Right kidney (tissue), 1 donor: ENCODE measurements at regions not wholly inside any gene's neighbourhood (a gene's known extent, or its start where the extent isn't known, plus 50 kb on each side); places are given as distances from the start of the nearest gene placed in this dataset.
"Not testable (repeated sequence)": the region's sequence is repeated elsewhere in the genome, so short reads cannot be mapped to it uniquely, and the experiment has no call there.

Experiments used
- DNase-seq: peaks from one replicate; pipeline ENCODE4 v3.0.0-alpha.2; 2016

GRCh38 chr20:7803411-7804151 is 136.7 kb downstream of the HAO1 start:
- not testable (repeated sequence) for DNase-seq

DNA sequence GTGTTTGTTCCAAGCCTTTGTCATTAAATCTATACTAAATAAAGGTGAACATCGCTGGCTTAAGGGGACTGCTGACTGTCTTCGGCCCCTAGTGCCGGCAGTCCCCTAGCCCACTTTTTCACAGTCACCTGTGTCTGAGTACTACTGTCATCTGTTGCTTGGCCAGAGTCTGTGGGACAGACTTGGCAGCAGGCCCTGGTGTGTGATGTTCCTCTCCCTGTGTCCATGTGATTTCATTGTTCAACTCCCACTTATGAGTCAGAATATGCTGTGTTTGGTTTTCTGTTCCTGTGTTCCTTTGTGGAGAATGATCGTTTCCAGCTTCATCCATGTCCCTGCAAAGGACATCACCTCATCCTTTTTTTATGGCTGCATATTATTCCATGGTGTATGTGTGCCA is 133.4 kb downstream of the HAO1 start:
- DNase-seq = no peak

GRCh38 chr20:7817286-7817685 is 123.0 kb downstream of the HAO1 start:
- no peak for DNase-seq

- DNase-seq = no peak
Observed at GRCh38 chr20:7818477-7818876, 121.8 kb downstream of the HAO1 start.

GRCh38 chr20:7820897-7821296 is 119.4 kb downstream of the HAO1 start:
- no peak for DNase-seq

- DNase-seq = no peak
Observed at GRCh38 chr20:7822772-7823171, 117.5 kb downstream of the HAO1 start.

DNA sequence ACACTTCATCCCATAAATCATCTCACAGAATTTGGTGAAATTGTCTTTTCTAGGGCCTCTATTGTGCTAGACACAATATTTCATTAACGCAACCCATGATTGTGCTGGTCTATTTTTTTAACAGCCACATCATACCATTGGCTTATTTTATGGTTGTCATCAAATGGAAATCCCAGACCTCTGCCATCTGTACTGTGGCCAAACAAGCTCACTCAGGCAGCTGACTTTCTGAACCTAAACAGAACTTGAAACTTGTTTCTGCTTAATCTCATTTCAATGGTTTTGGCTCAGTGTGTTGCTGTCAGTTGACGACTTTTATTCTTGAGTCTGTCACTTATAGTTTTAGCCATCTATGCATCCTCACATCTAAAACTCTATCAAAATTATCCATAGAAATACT is 111.8 kb downstream of the HAO1 start:
- DNase-seq = no peak

DNA sequence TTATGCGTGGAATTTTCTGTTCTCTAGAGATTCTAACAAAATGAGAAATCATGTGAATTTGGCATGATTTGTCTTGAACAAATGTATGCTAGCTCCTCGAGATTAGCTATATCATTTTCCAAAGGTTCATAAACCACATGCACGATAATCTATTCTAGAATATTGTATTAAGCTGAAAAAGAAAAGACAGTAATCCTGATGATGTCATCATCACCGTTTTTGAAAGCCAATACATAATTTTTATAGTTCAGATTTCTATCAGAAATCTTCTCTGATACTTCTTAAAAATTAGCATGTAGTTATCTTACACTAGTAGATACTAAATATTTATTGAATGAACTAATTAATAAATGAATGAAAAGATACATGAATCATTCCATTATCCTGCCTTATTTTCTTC is 111.2 kb downstream of the HAO1 start:
- DNase-seq = no peak

GRCh38 chr20:7829776-7830175 is 110.5 kb downstream of the HAO1 start:
- DNase-seq = no peak
